IgD-negative memory B cell (primary cell): ENCODE measurements at regions not wholly inside any gene's neighbourhood (a gene's known extent, or its start where the extent isn't known, plus 50 kb on each side); places are given as distances from the start of the nearest gene placed in this dataset.
"Not testable (repeated sequence)": the region's sequence is repeated elsewhere in the genome, so short reads cannot be mapped to it uniquely, and the experiment has no call there.

Experiments
- H3K27ac Mint-ChIP-seq, 3 donors: one replicate each; pipeline ENCODE4 v1.8.0; 2020 to 2022; ENCODE audit warnings: mild to moderate bottlenecking in 3 of 3, mixed read lengths in 3 of 3, moderate library complexity in 1 of 3
- H3K27me3 Mint-ChIP-seq: one replicate; pipeline ENCODE4 v1.8.0; 2021; ENCODE audit warnings: mixed read lengths
- H3K36me3 Mint-ChIP-seq: one replicate; pipeline ENCODE4 v1.8.0; 2020; ENCODE audit warnings: mild to moderate bottlenecking, mixed read lengths
- H3K4me1 Mint-ChIP-seq, 3 donors: one replicate each; pipeline ENCODE4 v1.8.0; 2020 to 2022; ENCODE audit warnings: mixed read lengths in 3 of 3, mild to moderate bottlenecking in 1 of 3
- H3K4me3 Mint-ChIP-seq, 4 donors: one replicate each; pipeline ENCODE4 v1.8.0; 2020 to 2022; ENCODE audit warnings: mild to moderate bottlenecking in 4 of 4, mixed read lengths in 4 of 4, moderate library complexity in 3 of 4
- H3K9me3 Mint-ChIP-seq, 3 donors: one replicate each; pipeline ENCODE4 v1.8.0; 2020 to 2021; ENCODE audit warnings: mixed read lengths in 3 of 3, mild to moderate bottlenecking in 1 of 3

DNA sequence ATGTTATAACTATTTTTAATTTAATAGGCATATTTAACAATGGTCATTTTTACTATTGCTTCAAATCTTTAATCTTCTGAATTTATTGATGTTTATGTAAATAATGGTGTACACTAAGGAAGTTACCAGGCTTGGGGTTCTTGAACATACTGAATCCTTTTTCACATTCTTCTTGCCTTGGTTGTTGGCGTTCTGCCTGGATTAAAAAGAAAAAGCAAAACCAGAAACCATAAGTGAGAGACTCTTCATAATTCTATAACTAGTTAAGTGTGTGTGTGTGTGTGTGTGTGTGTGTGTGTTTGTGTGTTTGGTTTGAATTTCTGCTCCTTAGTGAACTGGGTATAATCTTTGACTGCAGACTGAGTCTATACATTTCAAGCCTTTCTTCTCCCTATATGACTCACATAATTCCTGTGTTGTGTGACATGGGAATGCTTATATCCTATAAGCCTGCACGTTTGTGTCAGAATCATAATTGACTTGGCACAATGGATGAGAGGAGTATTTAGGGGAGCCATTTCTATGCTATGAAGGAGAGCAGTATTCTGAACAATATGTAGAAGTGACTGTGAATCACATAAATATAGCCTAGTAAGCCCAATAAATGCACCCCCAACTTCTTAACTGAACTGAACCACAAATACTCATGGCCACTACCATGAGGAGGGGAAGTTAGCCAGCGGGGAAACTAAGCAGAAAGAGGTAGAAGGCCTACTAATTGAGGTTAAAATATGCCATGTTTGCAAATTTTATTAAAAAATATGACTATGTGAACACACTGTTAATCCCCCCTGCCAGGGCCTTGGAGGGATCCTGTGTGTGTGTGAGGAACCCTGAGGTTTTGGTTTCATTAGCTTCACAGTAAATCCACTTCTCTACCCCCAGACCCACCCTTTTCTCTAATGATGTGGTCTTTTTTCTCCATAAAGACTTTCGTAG lies 425.5 kb downstream of the BCKDHB start:
- Mint-ChIP-seq H3K27me3 (no peaks in the 10 kb centered on the region), H3K4me3 (no peak overlapping the region), H3K4me1 (no peaks in the 10 kb centered on the region), H3K27ac (no peak overlapping the region), H3K9me3 (peaks cover 0 to 3% (median 2%) of the 10 kb centered on the region in 3 donors), H3K36me3 (no peaks in the 10 kb centered on the region)

GRCh38 chr6:80530103-80530502 lies 423.6 kb downstream of the BCKDHB start:
- Mint-ChIP-seq H3K36me3 (no peaks in the 10 kb centered on the region), H3K4me3 (no peak overlapping the region), H3K4me1 (no peaks in the 10 kb centered on the region), H3K27me3 (no peaks in the 10 kb centered on the region), H3K9me3 (peaks cover 0 to 3% (median 2%) of the 10 kb centered on the region in 3 donors), H3K27ac (no peak overlapping the region)

DNA sequence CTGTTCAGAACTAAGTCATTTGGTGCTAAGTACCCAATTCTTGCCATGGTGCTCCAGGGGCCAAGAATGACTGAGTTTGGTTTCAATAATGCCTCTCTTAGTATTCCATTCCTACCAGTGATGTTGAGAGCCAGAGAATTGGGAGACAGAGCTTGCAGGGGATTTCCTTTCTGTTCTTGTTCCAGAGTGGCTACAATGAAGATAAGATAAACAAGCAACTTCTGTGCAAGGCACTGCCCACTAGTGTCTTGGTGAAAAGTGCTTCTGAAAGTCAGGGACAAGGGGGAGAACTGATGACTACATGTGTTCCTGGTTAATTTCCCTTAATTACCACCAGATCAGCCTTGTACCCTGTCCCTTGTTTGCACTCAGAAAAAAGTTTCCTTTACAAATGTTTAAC lies 421.6 kb downstream of the BCKDHB start:
- Mint-ChIP-seq H3K36me3 (no peaks in the 10 kb centered on the region), H3K4me1 (no peaks in the 10 kb centered on the region), H3K9me3 (peaks cover 0 to 2% (median 0%) of the 10 kb centered on the region in 3 donors), H3K27me3 (no peaks in the 10 kb centered on the region), H3K4me3 (no peak overlapping the region), H3K27ac (no peak overlapping the region)

GRCh38 chr6:80527552-80528052 lies 421.1 kb downstream of the BCKDHB start:
- Mint-ChIP-seq H3K27ac (no peak overlapping the region), H3K27me3 (no peaks in the 10 kb centered on the region), H3K36me3 (no peaks in the 10 kb centered on the region), H3K4me1 (no peaks in the 10 kb centered on the region), H3K9me3 (peaks cover 0 to 2% (median 0%) of the 10 kb centered on the region in 3 donors), H3K4me3 (no peak overlapping the region)

DNA sequence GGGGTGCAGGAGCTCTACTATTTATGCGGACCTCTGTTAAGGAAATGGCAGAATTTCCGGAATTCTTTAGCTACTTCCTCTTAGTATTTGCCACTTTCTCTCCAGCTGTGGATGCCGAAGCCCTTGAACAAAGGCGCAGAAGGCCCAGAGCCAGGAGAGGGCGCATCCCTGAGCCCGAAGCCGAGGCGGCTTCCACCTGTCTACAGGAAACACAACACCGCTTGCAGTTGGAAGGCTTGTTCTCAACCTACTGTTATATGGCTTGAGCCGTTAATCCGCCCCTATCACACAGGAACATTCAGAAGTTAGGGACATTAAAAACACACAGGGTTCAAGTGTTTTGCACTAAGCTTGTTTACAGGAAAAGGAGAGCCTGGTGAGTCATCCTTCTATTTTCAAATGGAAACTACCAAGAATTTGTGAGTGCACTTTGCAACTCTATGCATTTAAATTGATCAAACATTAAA lies 417.1 kb downstream of the BCKDHB start:
- Mint-ChIP-seq H3K9me3 (peaks cover 0 to 2% (median 0%) of the 10 kb centered on the region in 3 donors), H3K27ac (no peak overlapping the region), H3K4me3 (no peak overlapping the region), H3K4me1 (no peaks in the 10 kb centered on the region), H3K36me3 (no peaks in the 10 kb centered on the region), H3K27me3 (no peaks in the 10 kb centered on the region)

DNA sequence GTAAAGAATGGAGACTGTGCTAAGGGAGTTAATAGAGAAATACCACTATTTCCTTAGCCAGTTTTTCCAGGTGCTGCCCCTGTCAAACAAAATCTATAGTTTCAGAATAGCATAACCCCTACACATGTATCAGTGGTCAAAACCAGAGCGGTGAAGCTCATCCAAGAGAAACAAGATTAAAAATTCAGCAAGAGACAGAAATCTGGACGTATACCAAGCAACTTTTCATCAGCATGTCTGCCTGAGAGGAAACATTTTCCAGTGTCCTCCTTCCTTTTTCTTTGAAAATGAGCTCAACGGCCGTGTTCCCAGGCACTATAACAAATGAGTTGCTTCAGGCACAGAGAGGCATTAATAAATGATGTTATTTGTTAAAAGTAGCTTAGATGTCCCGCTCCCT lies 416.5 kb downstream of the BCKDHB start:
- Mint-ChIP-seq H3K27ac (no peak overlapping the region), H3K4me1 (no peaks in the 10 kb centered on the region), H3K36me3 (no peaks in the 10 kb centered on the region)

DNA sequence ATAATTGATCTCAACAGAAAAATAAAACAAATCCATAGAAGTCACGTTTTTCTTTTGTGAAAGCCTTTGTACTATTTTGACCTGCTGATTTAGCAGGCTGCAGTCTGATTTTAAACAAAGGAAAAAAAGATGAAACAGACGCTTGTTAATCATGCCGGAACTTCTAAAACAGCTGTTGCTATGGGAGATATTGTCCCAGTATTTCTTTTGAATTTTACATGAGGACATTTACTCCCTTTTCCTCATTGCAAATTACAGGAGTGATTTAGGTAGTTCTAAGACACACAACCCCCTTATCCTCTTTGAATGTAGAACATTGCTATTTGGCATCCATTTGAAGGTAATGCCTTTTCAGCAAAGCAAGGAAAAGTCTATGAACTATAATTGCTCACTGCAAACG lies 416.1 kb downstream of the BCKDHB start:
- H3K36me3 Mint-ChIP-seq, result no peaks in the 10 kb centered on the region
- no peak overlapping the region for H3K27ac Mint-ChIP-seq
- no peaks in the 10 kb centered on the region for H3K9me3 Mint-ChIP-seq
- no peak overlapping the region for H3K4me3 Mint-ChIP-seq
- no peaks in the 10 kb centered on the region for H3K4me1 Mint-ChIP-seq
- no peaks in the 10 kb centered on the region for H3K27me3 Mint-ChIP-seq

More for the DNA sequence above, 416.5 kb downstream of the BCKDHB start:
- no peaks in the 10 kb centered on the region for H3K27me3 Mint-ChIP-seq
- peaks cover 0 to 1% (median 0%) of the 10 kb centered on the region in 3 donors for H3K9me3 Mint-ChIP-seq
- H3K4me3 Mint-ChIP-seq, result no peak overlapping the region

- H3K27ac Mint-ChIP-seq, result no peak overlapping the region
- H3K4me3 Mint-ChIP-seq, result no peak overlapping the region
- no peaks in the 10 kb centered on the region for H3K27me3 Mint-ChIP-seq
- no peaks in the 10 kb centered on the region for H3K4me1 Mint-ChIP-seq
- no peaks in the 10 kb centered on the region for H3K9me3 Mint-ChIP-seq
- H3K36me3 Mint-ChIP-seq, result no peaks in the 10 kb centered on the region
Observed at GRCh38 chr6:80519811-80520594, 413.5 kb downstream of the BCKDHB start.

DNA sequence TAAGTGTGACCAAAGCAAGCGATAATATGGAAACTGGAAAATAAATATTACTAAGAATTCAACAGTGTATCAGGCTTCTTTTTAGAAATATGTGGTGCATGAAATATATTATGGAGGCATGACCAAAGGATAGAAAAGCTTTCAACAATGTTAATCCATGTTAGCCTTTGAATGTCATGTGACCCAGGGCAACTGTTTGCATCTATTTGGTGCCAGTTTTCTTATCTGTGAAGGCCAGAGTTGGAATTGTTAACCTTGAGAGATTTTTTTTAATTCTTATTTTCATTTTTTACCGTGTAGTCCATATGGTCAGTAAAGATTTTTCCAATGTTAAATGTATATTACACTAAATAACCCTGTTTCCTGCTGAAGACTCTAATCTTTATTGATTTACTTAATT lies 411.1 kb downstream of the BCKDHB start:
- no peak overlapping the region for H3K4me3 Mint-ChIP-seq
- no peak overlapping the region for H3K27ac Mint-ChIP-seq
- H3K36me3 Mint-ChIP-seq, result no peaks in the 10 kb centered on the region
- no peaks in the 10 kb centered on the region for H3K4me1 Mint-ChIP-seq
- no peaks in the 10 kb centered on the region for H3K27me3 Mint-ChIP-seq
- peaks cover 0 to 6% (median 0%) of the 10 kb centered on the region in 3 donors for H3K9me3 Mint-ChIP-seq

- H3K4me3 Mint-ChIP-seq, H3K36me3 Mint-ChIP-seq, H3K4me1 Mint-ChIP-seq, H3K9me3 Mint-ChIP-seq, H3K27ac Mint-ChIP-seq, H3K27me3 Mint-ChIP-seq: not testable (repeated sequence)
Observed at GRCh38 chr6:80510521-80510920, 404.1 kb downstream of the BCKDHB start.

DNA sequence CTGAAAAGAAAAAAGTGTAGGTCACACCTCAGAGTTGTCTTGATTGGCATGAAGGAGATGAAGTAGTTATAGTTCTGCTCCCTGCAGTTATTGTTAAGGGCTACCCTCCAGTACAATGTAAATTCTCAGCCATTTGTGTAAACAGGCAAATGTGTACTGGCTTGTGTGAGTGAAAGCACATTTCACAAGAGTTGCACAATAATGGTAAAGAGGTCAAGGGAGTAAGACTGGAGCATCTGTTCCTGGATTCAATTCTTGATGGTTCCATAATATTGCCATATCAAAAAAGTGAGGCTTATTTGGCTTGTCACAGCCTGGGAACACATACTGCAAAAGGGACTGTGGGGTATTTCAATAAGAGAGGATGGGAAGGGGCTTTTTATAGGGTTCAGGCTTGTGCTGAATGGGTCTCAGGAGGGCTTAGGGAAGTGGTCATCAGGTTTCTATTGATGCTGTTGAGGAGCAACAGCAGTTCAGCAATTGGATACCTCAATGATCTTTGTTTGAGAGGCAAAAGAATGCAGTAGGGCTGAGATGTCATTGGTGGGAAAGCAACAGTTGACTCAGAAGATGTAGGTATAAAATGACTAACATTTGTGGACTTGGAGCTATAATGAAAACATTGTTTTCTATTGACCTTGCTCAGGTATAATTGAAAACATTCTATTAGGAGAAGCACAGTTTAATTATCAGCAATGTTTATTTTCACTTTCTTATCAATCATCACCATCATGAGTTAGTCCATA lies 402.6 kb downstream of the BCKDHB start:
- Mint-ChIP-seq H3K4me3 (no peak overlapping the region), H3K27me3 (no peaks in the 10 kb centered on the region), H3K36me3 (no peaks in the 10 kb centered on the region), H3K4me1 (no peaks in the 10 kb centered on the region), H3K27ac (no peak overlapping the region), H3K9me3 (peaks cover 0 to 2% (median 0%) of the 10 kb centered on the region in 3 donors)

DNA sequence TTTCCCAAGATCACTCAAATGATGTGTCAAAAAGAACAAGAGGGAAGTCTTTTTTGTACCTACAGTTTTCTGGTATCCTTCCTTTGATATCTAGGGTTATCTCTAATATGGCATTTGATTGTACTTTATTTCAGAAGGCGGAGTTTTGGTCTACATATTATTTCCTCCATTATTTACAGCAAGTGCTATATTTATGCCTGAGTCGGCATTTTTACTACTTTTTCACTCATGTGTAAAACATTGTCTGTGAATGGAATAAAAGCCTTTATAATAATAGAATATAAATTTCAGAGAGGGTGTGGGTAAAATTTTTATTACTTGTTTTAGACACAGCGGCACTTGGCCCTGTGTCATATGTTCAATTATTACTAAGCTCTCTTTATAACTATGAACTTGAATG lies 398.4 kb downstream of the BCKDHB start:
- no peaks in the 10 kb centered on the region for H3K36me3 Mint-ChIP-seq
- H3K4me1 Mint-ChIP-seq, result no peaks in the 10 kb centered on the region

DNA sequence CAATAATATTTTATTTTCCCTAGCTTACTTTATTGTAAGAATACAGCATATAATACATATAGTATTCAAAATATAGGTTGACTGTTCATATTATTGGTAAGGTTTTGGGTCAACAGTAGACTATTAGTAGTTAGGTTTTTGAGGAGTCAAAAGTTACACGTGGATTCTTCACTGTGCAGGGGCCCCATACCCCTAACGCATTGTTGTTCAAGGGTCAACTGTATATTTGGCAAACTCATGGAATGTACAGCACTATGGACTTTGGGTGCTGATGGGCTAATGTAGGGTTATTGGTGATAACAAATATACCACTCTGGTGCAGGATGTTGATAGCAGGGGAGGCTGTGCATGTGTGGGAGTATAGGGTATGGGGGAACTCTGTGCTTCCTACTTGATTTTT lies 397.2 kb downstream of the BCKDHB start:
- Mint-ChIP-seq H3K4me1 (no peaks in the 10 kb centered on the region), H3K27me3 (no peaks in the 10 kb centered on the region), H3K36me3 (no peaks in the 10 kb centered on the region), H3K27ac (no peak overlapping the region), H3K9me3 (peaks cover 0 to 2% (median under 1%) of the 10 kb centered on the region in 3 donors), H3K4me3 (no peak overlapping the region)

More for the DNA sequence above, 398.4 kb downstream of the BCKDHB start:
- peaks cover 0 to 2% (median 0%) of the 10 kb centered on the region in 3 donors for H3K9me3 Mint-ChIP-seq
- no peaks in the 10 kb centered on the region for H3K27me3 Mint-ChIP-seq
- H3K4me3 Mint-ChIP-seq, result no peak overlapping the region
- H3K27ac Mint-ChIP-seq, result no peak overlapping the region

DNA sequence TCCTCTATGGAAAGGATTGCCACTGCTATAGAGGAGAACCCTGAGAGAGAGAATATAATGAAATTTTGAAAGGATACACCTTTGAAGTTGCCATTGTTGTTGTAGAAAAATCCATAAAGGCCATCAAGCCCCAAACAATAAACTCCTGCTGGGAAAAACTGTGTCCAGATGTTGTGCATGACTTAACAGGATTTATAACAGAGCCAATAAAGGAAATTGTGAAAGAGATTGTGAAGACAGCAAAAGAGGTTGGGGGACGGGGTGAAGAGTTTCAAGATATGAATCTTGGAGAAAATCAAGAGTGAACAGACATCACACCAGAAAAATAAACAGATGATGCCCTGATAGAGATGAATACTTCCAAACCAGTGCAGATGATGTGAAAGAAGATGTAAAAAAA lies 396.4 kb downstream of the BCKDHB start:
- Mint-ChIP-seq H3K9me3 (peaks cover 0 to 6% (median 1%) of the 10 kb centered on the region in 3 donors), H3K4me1 (no peaks in the 10 kb centered on the region)

GRCh38 chr6:80501636-80502035 lies 395.2 kb downstream of the BCKDHB start:
- peaks cover 0 to 8% (median 0%) of the 10 kb centered on the region in 3 donors for H3K9me3 Mint-ChIP-seq
- H3K36me3 Mint-ChIP-seq, result peaks cover 1% of the 10 kb centered on the region
- H3K4me3 Mint-ChIP-seq, result no peak overlapping the region
- H3K27me3 Mint-ChIP-seq, result no peaks in the 10 kb centered on the region
- H3K4me1 Mint-ChIP-seq, result no peaks in the 10 kb centered on the region
- no peak overlapping the region for H3K27ac Mint-ChIP-seq

More for the DNA sequence above, 396.4 kb downstream of the BCKDHB start:
- Mint-ChIP-seq H3K4me3 (no peak overlapping the region), H3K27ac (no peak overlapping the region), H3K27me3 (no peaks in the 10 kb centered on the region), H3K36me3 (peaks cover 1% of the 10 kb centered on the region)
